ENCODE measurements at regions not wholly inside any gene's neighbourhood (a gene's known extent, or its start where the extent isn't known, plus 50 kb on each side); places are given as distances from the start of the nearest gene placed in this dataset.
A peak's percentile ranks its signal among the peaks of the same experiment; 100 is the strongest.
"Not testable (repeated sequence)": the region's sequence is repeated elsewhere in the genome, so short reads cannot be mapped to it uniquely, and the experiment has no call there.

- no peak for DNase-seq
These were observed 1224.1 kb upstream of the SEL1L start for GRCh38 chr14:82757776-82758175.

DNA sequence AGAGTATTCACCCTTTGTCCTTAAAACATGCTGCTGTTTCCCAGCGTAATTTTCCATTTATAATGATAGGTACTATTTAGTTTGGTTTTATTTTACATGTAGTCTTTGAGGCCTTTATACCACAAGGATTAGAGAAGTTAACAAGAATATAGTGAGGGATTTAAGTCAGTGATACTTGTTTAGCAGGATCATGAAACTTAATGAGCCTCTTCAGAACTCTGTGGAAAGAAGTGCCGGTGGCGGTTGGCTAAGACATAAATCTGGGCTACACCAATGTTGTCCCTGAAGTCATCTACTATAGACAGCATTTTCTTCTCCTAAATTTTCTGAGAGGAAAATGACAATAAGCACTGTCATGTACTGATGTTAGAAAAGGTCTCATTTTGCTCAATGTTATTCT lies 1226.0 kb upstream of the SEL1L start:
- no peak for DNase-seq

- no peak for DNase-seq
These were observed 1232.5 kb upstream of the SEL1L start for GRCh38 chr14:82766123-82766522.

- DNase-seq = no peak
These were observed 1233.3 kb upstream of the SEL1L start for GRCh38 chr14:82766996-82767395.

- DNase-seq = no peak
These were observed 1243.3 kb upstream of the SEL1L start for GRCh38 chr14:82776958-82777357.

- DNase-seq = no peak
These were observed 1244.4 kb upstream of the SEL1L start for GRCh38 chr14:82778008-82778590.

DNA sequence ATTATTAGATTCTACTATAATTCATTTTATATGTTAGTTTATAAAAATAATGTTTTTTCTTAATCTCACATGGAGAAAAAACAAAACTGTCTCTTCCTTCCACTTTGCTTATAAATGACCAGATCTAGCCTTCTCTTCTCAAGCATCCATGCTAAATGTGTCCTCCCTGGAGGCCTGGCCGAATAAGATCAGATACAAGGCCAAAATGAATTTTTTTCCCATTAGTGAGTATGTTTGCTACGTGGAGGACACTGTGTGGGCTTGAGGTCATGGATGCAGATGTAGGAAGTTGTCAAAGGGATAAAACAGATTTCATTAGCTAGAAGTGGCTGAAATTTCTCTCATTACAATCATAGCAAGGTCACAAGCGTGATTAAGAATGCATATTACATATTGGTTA lies 1244.9 kb upstream of the SEL1L start:
- no peak for DNase-seq

- no peak for DNase-seq
These were observed 1245.6 kb upstream of the SEL1L start for GRCh38 chr14:82779301-82779700.

DNA sequence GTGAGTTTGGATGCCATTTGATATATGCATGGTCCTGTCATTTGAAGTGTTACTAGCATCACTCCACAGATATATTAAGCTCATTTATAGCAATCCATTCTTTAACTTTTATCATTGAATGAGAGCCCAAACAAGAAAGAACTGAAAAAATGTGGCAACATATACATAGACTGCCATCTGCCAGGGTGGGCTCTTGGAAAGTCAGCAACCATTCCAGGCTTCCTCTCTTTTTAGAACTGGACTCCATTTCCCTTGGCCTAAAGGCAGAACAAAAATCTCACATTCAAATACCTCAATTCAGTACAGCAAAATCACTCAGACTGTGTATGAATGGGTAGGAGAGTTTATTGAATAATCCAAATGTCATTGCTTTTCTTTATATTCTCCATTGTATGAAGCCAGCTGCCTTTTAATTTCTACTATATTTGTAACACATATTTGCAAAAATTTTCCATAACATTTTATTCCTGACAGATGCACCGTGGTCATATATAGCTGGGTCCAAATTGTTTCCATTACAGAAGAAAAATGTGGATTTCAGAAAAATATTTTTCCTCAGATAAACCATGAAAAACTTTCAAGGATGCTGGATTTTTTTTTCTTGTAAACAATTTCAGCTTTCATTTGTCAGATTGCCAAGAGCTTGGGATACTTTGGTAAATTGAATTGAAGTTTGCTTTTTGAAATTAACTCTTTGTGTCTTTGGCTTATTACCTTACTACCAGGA lies 1252.3 kb upstream of the SEL1L start:
- DNase-seq = no peak

DNA sequence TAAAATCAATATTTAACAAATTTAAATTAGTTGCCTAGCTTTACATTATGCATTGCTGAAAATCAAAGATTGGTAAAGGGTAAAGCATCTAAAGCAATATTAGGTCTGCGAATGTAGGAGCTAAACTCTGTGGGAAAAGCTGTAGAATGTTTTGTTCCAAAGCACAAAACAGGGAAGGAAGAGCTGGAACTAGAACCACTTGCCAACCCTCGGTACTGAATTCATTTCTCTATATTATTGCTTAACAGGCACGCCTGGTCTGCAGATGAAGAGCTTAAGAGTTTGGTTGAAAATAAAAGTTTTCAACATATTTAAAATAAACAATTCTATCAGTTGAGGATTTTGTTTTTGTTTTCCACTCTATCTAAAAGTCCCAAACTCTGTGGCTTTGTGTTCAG lies 1252.8 kb upstream of the SEL1L start:
- DNase-seq = no peak

DNA sequence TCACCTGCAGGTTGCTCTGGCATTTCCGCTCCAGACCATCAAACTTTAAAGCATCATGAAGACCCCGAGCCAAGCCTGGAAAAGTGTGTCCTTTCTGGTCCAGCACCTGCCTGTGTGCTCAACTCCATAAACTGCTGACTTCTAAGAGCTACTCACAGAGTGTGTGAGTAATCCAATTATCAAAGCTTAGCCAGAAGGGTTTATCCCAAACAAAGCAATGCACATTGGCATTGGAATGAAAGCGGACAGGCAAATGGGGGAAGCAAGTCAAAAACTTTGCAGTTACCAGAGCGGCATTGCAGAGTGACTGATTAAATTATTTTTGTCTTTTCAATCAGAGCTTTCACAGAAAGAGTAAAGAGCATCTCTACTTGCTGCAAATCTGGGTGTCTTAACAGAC lies 1262.4 kb upstream of the SEL1L start:
- no peak for DNase-seq

DNA sequence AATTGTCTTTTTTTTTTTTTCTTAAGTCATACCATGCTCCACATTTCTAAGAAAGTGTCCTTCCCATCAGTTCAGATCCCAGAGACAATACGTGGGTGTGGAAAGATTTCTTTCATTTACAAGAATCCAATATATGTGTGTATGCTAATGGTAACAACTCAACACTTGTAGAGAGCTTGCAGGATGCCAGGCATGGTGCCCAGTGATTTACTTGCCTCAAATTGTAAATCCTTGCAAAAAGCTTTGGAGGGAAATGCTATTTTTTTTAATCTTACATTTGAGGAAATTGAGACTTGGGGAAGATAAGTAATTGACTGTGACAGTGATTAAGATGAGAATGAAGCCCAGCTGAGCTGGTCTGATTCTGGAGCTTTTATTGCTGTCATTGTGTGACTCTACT lies 1264.6 kb upstream of the SEL1L start:
- no peak for DNase-seq

- DNase-seq = no peak
These were observed 1272.5 kb upstream of the SEL1L start for GRCh38 chr14:82805892-82806825.

DNA sequence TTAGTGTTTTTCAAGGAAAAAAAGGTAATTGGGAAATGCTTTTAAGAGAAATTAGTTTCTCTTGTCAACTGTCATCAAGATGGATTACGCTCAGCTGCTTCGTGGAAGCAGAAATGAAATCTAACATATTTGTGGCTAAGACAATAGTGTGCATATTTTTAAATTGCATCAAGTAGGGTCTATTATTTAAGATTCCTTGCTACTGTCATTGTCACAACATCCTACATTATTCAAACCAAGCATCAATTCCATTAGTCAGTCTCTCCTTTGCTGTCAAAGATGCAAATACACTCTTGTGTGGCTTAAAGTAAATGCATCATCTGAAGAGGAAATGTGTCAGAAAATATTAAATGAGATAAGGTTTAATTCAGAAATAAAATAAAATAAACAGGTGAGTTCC lies 1277.6 kb upstream of the SEL1L start:
- DNase-seq = no peak

DNA sequence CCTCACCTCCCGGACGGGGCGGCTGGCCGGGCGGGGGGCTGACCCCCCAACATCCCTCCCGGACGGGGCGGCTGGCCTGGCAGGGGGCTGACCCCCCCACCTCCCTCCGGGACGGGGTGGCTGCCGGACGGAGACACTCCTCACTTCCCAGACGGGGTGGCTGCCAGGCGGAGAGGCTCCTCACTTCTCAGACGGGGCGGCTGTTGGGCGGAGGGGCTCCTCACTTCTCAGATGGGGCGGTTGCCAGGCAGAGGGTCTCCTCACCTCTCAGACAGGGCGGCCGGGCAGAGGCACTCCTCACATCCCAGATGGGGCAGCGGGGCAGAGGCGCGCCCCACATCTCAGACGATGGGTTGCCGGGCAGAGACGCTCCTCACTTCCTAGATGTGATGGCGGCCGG lies 1280.7 kb upstream of the SEL1L start:
- not testable (repeated sequence) for DNase-seq

GRCh38 chr14:82830596-82830995 lies 1296.9 kb upstream of the SEL1L start:
- DNase-seq = no peak

DNA sequence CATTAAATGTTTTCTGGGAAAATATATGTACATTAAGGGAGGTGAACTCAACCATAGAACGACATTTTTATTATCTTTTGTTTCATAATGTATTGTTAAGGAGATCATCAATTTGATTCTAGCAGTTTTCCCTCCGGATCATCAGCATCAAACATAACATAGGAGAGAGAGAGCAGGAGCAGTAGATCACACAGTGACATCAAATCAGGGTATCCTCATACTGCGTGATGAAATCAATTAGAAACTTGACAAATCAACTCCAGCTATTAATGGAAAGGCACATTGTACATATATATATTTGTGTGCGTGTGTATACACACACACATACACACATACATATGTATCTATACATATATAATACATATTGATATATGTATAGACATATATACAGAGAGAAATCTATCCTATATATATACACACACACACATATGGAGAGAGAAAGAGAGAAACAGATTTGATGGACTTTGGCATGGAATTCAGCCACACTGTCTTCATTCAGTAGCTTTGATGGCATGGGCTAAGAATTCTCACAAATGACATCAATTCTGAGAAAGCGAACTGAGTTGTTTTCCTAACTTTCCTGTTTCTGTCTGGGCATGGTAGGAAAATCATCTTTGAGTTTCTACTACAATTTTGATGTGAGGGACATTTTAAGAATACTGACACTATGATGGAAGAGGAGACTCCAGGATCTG lies 1302.8 kb upstream of the SEL1L start:
- no peak for DNase-seq

DNA sequence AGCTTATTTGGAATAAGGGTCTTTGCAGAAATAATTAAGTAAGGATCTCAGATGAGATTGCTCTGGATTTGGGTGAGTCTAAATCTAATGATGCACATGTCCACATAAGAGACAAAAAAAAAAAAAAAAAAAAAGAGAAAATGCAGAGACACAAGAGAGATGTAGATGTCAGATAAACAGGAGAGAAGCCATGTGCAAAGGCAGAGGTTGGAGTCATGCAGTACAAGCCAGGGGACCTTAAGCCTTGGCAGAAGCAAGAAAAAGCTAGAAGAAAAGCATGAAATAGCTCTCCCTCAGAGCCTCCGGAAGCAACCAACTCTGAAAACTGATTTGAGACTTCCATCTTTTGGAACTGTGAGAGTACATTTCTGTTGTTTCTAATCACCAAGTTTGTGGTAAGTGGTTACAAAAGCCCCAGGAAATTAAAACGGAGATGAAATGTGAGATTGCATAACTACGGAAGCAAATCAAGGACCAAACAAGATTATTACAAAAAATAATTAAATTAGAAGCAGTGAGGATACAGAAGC lies 1304.0 kb upstream of the SEL1L start:
- no peak for DNase-seq

DNA sequence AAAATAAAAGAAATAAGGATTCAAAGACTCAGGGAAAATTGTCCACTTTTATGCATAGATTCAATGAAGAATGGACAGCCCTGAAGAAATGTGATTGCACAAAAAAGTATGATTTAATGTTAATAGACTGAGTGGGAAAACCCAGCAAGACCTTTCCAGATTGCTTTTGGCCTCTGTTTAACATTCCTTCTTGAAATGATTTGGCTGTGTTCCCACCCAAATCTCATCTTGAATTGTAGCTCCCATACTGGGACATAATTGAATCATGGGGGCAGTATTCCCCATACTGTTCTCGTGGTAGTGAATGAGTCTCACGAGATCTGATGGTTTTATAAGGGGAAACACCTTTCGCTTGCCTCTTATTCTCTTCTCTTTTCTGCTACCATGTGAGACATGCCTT lies 1316.9 kb upstream of the SEL1L start:
- DNase-seq = no peak

GRCh38 chr14:82854131-82854530 lies 1320.5 kb upstream of the SEL1L start:
- no peak for DNase-seq

DNA sequence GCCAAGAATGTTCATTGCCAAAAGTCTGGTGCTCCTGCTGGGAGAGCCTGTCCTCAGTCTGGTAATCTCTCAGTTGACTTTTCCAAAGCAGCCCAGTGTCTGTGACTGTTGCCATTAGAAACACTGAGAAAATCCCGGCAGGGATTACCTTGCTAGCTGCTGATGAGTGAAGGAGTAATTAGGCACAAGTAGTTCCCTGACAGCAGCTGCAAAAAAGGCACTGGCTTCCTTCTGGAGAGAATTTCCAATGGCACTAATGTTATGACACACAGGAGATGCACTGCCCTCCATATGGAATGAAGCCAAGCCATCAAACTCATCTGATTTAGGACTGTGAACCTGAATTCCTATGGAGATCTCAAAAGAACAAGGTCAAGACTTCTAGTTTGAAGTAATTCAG lies 1321.2 kb upstream of the SEL1L start:
- DNase-seq = no peak

DNA sequence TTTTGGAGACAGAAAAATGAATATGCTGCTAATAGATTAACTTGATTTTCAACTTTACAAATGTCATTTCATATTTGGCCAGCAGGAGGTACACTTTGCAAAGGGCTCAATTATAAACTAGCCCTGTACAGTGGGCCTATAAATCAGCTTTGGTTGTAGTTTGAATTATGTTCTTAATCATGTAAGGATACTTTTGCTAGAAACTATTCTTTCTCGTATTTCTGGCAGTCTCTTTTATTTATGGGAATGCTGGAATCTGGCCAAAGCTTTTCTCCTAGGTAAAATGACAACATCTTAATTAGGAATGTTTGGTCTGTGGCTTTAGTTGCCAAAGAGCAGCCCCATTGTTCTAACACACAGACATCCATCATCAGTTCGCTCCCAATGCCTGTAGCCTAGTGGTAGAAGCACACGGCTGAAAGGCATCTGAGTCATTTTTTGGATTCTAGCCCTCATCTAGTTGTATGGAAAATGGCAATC lies 1322.3 kb upstream of the SEL1L start:
- peak; percentile 76 for DNase-seq

GRCh38 chr14:82861313-82861712 lies 1327.7 kb upstream of the SEL1L start:
- DNase-seq = no peak

Data from NCI-H2107 (cell line).